Endothelial cell of umbilical vein (primary cell): ENCODE measurements at regions not wholly inside any gene's neighbourhood (a gene's known extent, or its start where the extent isn't known, plus 50 kb on each side); places are given as distances from the start of the nearest gene placed in this dataset.

Experiments
- BruUV-seq: library from RNA; stranded (reverse); fragments of 400-500 nt; replicated peaks from 2 replicates; lab custom pipeline; 2021; lab: Mats Ljungman, UMichigan
- CTCF ChIA-PET: fragments of 300-600, 350-600 bp; sonication (Branson Sonifier 250); formaldehyde crosslinking; loops from one replicate; lab custom pipeline; 2021; ENCODE audit warnings: antibody characterized with exemption, inconsistent platforms; lab: Charles Lee
- POLR2A ChIA-PET: fragments of 300-600, 350-600 bp; sonication (Branson Sonifier 250); formaldehyde crosslinking; loops from one replicate; lab custom pipeline; 2021; ENCODE audit warnings: antibody characterized with exemption, inconsistent platforms; lab: Charles Lee
- DNase-seq: peaks from one replicate; pipeline ENCODE4 v3.0.0-alpha.2; 2011; ENCODE audit warnings: low read depth, low spot score
- FAIRE-seq: peaks from 2 replicates; lab custom pipeline; 2011; peaks lifted over from hg19 to GRCh38; lab: Jason Lieb, UNC
- H2AFZ ChIP-seq: 2 replicates; pipeline ENCODE4 v1.6.0; 2012; ENCODE audit warnings: low read depth, low read length, control low read depth, inconsistent platforms
- H3K27ac ChIP-seq: 2 replicates; pipeline ENCODE4 v1.5.1; 2011; ENCODE audit warnings: low read depth, mild to moderate bottlenecking, control low read depth, low read length, moderate library complexity; ENCODE audit not compliant: insufficient read depth
- H3K27me3 ChIP-seq, 2 experiments: 2 replicates each; pipeline versions ENCODE4 v1.6.0 to v1.6.1; 2011; ENCODE audit warnings: low read length in 2 of 2, mixed read lengths in 1 of 2; ENCODE audit not compliant: control insufficient read depth in 2 of 2, insufficient read depth in 2 of 2
- H3K36me3 ChIP-seq, 2 experiments: 2 replicates in 1 of 2; 3 replicates in 1 of 2; pipeline ENCODE4 v1.5.1; 2011; ENCODE audit warnings: low read length in 2 of 2, mild to moderate bottlenecking in 1 of 2, moderate library complexity in 1 of 2; ENCODE audit not compliant: control insufficient read depth in 2 of 2, insufficient read depth in 2 of 2; ENCODE audit errors: extremely low read depth in 1 of 2
- H3K4me1 ChIP-seq: 3 replicates; pipeline ENCODE4 v1.5.1; 2011; ENCODE audit warnings: mild to moderate bottlenecking, low read length; ENCODE audit not compliant: control insufficient read depth, insufficient read depth; ENCODE audit errors: extremely low read depth
- H3K4me2 ChIP-seq: 2 replicates; pipeline ENCODE4 v1.6.1; 2011; ENCODE audit warnings: low read length, control low read depth, mixed read lengths; ENCODE audit not compliant: insufficient read depth
- H3K4me3 ChIP-seq, 3 experiments: fragments of 200-600 bp in 1 of 3; sonication (generic), shearing (Covaris generic) in 1 of 3; replicated peaks in 1 of 3; 2 replicates each; pipeline ENCODE4 v1.5.1; 2011 to 2016; ENCODE audit warnings: control low read depth in 3 of 3, low read length in 3 of 3, mild to moderate bottlenecking in 2 of 3, inconsistent platforms in 1 of 3, low read depth in 1 of 3, moderate library complexity in 1 of 3; ENCODE audit not compliant: insufficient read depth in 1 of 3
- H3K79me2 ChIP-seq: 2 replicates; pipeline ENCODE4 v1.6.0; 2012; ENCODE audit warnings: low read length, inconsistent platforms; ENCODE audit not compliant: control insufficient read depth, insufficient read depth
- H3K9ac ChIP-seq: replicated peaks from 2 replicates; pipeline ENCODE3; 2011; ENCODE audit warnings: low read length, control low read depth; ENCODE audit not compliant: insufficient read depth; ENCODE audit errors: extremely low read depth
- H3K9me1 ChIP-seq: replicated peaks from 3 replicates; pipeline ENCODE4 v1.6.0; 2011; ENCODE audit warnings: mild to moderate bottlenecking, low read length; ENCODE audit not compliant: control insufficient read depth, insufficient read depth; ENCODE audit errors: extremely low read depth
- H3K9me3 ChIP-seq: replicated peaks from 2 replicates; pipeline ENCODE4 v1.5.1; 2012; ENCODE audit warnings: low read length, inconsistent platforms; ENCODE audit not compliant: control insufficient read depth, insufficient read depth
- H4K20me1 ChIP-seq: replicated peaks from 2 replicates; pipeline ENCODE3; 2011; ENCODE audit warnings: mild to moderate bottlenecking, low read length; ENCODE audit not compliant: control insufficient read depth, insufficient read depth; ENCODE audit errors: extremely low read depth
- EZH2 ChIP-seq: IDR thresholded peaks from 2 replicates; pipeline ENCODE4 v1.6.1; 2012; ENCODE audit warnings: borderline replicate concordance, low read depth, mild to moderate bottlenecking, moderate library complexity, low read length, inconsistent platforms; ENCODE audit not compliant: severe bottlenecking
- FOS ChIP-seq: IDR thresholded peaks from 2 replicates; pipeline ENCODE4 v1.6.1; 2011; ENCODE audit warnings: mild to moderate bottlenecking, low read length, moderate library complexity, borderline replicate concordance; ENCODE audit not compliant: insufficient read depth
- GATA2 ChIP-seq: IDR thresholded peaks from 2 replicates; pipeline ENCODE4 v1.7.0; 2011; ENCODE audit warnings: low read depth, mild to moderate bottlenecking, moderate library complexity, mixed read lengths, low read length; ENCODE audit not compliant: insufficient read length, insufficient read depth
- JUN ChIP-seq: IDR thresholded peaks from 2 replicates; pipeline ENCODE4 v1.6.1; 2011; ENCODE audit warnings: borderline replicate concordance, low read depth; ENCODE audit not compliant: insufficient read length, insufficient read depth
- MYC ChIP-seq: IDR thresholded peaks from one replicate; pipeline ENCODE4 v1.6.1; 2011; ENCODE audit warnings: mild to moderate bottlenecking, low read depth, low read length
- POLR2A ChIP-seq: IDR thresholded peaks from 2 replicates; pipeline ENCODE4 v1.6.1; 2012; ENCODE audit warnings: low read depth, mild to moderate bottlenecking, control low read depth, low read length
- POLR2AphosphoS5 ChIP-seq: IDR thresholded peaks from 2 replicates; pipeline ENCODE4 v1.6.1; 2012; ENCODE audit warnings: low read depth, mild to moderate bottlenecking, control low read depth, low read length, moderate library complexity; ENCODE audit not compliant: insufficient read depth
- dilution Hi-C: fragments of 300-500 bp; cut with MboI; formaldehyde crosslinking; loops from one replicate; pipeline ENCODE4 v1.15.0; 2019; ENCODE audit warnings: low sequenced_read_pairs; ENCODE audit not compliant: extremely low pct_ligation_motif_present
- intact Hi-C: fragments of 100-400 bp; cut with micrococcal nuclease; formaldehyde crosslinking; loops from one replicate; pipeline ENCODE4 v1.10.0; 2022
- TF ChIP-seq, protein P1 (sequence below): IDR thresholded peaks from 2 replicates; pipeline ENCODE4 v1.6.1; 2011; ENCODE audit not compliant: insufficient read depth, insufficient read length
- TF ChIP-seq, protein P2 (sequence below), 2 donors: IDR thresholded peaks; 1 replicate in 1 of 2; 2 replicates in 1 of 2; pipeline ENCODE4 v1.5.1; 2011; ENCODE audit warnings: low read length in 2 of 2, mild to moderate bottlenecking in 2 of 2, moderate library complexity in 2 of 2, control low read depth in 1 of 2, inconsistent platforms in 1 of 2, low read depth in 1 of 2; ENCODE audit not compliant: insufficient read depth in 1 of 2; ENCODE audit errors: extremely low read depth in 1 of 2

GRCh38 chr11:37313266-37313665 lies 715.2 kb upstream of the RAG2 start:
- Histone ChIP-seq H3K79me2 (no peaks in the 10 kb centered on the region), H3K4me2 (no peak overlapping the region), H3K4me3 (no peak overlapping the region), H3K9ac (no peak overlapping the region), H3K27me3 (no peaks in the 10 kb centered on the region), H2AFZ (no peak overlapping the region), H3K27ac (no peak overlapping the region), H3K9me1 (no peaks in the 10 kb centered on the region), H4K20me1 (no peaks in the 10 kb centered on the region), H3K9me3 (peaks cover 2% of the 10 kb centered on the region), H3K36me3 (no peaks in the 10 kb centered on the region), H3K4me1 (no peaks in the 10 kb centered on the region)
- FAIRE-seq = no peak
- no peak for DNase-seq
- intact Hi-C loops (no loop called here), dilution Hi-C loops (no loop called here)
- ChIA-PET POLR2A (no interaction called here), CTCF (no interaction called here)
- TF ChIP-seq EZH2 (no peak), JUN (no peak), POLR2AphosphoS5 (no peak), GATA2 (no peak), POLR2A (no peak), FOS (no peak), MYC (no peak)
- TF ChIP-seq, protein P1, sequence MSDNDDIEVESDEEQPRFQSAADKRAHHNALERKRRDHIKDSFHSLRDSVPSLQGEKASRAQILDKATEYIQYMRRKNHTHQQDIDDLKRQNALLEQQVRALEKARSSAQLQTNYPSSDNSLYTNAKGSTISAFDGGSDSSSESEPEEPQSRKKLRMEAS = no peak
- TF ChIP-seq, protein P2, sequence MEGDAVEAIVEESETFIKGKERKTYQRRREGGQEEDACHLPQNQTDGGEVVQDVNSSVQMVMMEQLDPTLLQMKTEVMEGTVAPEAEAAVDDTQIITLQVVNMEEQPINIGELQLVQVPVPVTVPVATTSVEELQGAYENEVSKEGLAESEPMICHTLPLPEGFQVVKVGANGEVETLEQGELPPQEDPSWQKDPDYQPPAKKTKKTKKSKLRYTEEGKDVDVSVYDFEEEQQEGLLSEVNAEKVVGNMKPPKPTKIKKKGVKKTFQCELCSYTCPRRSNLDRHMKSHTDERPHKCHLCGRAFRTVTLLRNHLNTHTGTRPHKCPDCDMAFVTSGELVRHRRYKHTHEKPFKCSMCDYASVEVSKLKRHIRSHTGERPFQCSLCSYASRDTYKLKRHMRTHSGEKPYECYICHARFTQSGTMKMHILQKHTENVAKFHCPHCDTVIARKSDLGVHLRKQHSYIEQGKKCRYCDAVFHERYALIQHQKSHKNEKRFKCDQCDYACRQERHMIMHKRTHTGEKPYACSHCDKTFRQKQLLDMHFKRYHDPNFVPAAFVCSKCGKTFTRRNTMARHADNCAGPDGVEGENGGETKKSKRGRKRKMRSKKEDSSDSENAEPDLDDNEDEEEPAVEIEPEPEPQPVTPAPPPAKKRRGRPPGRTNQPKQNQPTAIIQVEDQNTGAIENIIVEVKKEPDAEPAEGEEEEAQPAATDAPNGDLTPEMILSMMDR (IDR thresholded peaks at IDR 0.05; ENCODE audit: extremely low read depth in 1 of 2, insufficient read depth in 1 of 2, low read depth in 1 of 2, low read length in 2 of 2) = no peak
- BruUV-seq = no TSS peak
